OCI-LY1 (cell line): ENCODE measurements at regions not wholly inside any gene's neighbourhood (a gene's known extent, or its start where the extent isn't known, plus 50 kb on each side); places are given as distances from the start of the nearest gene placed in this dataset.

Experiments used
- H2AFZ ChIP-seq: fragments of 200-600 bp; sonication (generic), shearing (Covaris generic); 2 replicates; pipeline ENCODE4 v1.6.0; 2014; ENCODE audit warnings: antibody characterized with exemption, mild to moderate bottlenecking, low read length
- H3F3A ChIP-seq: fragments of 200-600 bp; sonication (generic), shearing (Covaris generic); 2 replicates; pipeline ENCODE4 v1.6.0; 2014; ENCODE audit warnings: mild to moderate bottlenecking, antibody characterized with exemption, low read length, moderate library complexity; ENCODE audit not compliant: insufficient read depth
- H3K27ac ChIP-seq: fragments of 200-600 bp; sonication (generic); 2 replicates; pipeline ENCODE4 v1.5.1; 2014; ENCODE audit warnings: low read length, mixed run types, mild to moderate bottlenecking, low read depth; ENCODE audit not compliant: poor library complexity, severe bottlenecking
- H3K27me3 ChIP-seq: fragments of 200-600 bp; sonication (generic); 2 replicates; pipeline ENCODE4 v1.6.0; 2014; ENCODE audit warnings: antibody characterized with exemption, mild to moderate bottlenecking, low read length, moderate library complexity; ENCODE audit not compliant: insufficient read depth
- H3K36me3 ChIP-seq: fragments of 200-600 bp; sonication (generic); 2 replicates; pipeline ENCODE4 v1.6.1; 2014; ENCODE audit warnings: mild to moderate bottlenecking, antibody characterized with exemption, low read length, moderate library complexity, mixed read lengths; ENCODE audit not compliant: insufficient read depth
- H3K4me1 ChIP-seq: fragments of 200-600 bp; sonication (generic); 2 replicates; pipeline ENCODE4 v1.5.1; 2014; ENCODE audit warnings: mild to moderate bottlenecking, low read length, moderate library complexity; ENCODE audit not compliant: insufficient read depth, severe bottlenecking
- H3K4me2 ChIP-seq: fragments of 200-600 bp; sonication (generic), shearing (Covaris generic); 2 replicates; pipeline ENCODE4 v1.6.1; 2014; ENCODE audit warnings: low read length
- H3K4me3 ChIP-seq: fragments of 200-600 bp; sonication (generic); 2 replicates; pipeline ENCODE4 v1.5.1; 2014; ENCODE audit warnings: low read length, low read depth, mild to moderate bottlenecking, mixed read lengths; ENCODE audit not compliant: poor library complexity, severe bottlenecking
- H3K79me2 ChIP-seq: fragments of 200-600 bp; shearing (Covaris generic); 2 replicates; pipeline ENCODE4 v1.6.1; 2016; ENCODE audit warnings: mixed run types, low read length, mixed read lengths; ENCODE audit not compliant: insufficient read depth
- H3K9ac ChIP-seq: fragments of 200-600 bp; sonication (generic), shearing (Covaris generic); 2 replicates; pipeline ENCODE4 v1.6.1; 2014; ENCODE audit warnings: mild to moderate bottlenecking, low read length, mixed read lengths
- H3K9me2 ChIP-seq: fragments of 200-600 bp; sonication (generic), shearing (Covaris generic); 2 replicates; pipeline ENCODE4 v1.6.1; 2014; ENCODE audit warnings: low read depth, mild to moderate bottlenecking, low read length, mixed read lengths
- H3K9me3 ChIP-seq: fragments of 200-600 bp; shearing (Covaris generic); 2 replicates; pipeline ENCODE4 v1.6.1; 2014; ENCODE audit warnings: low read length, mixed read lengths
- H4K20me1 ChIP-seq: fragments of 200-600 bp; sonication (generic), shearing (Covaris generic); 2 replicates; pipeline ENCODE4 v1.6.0; 2016; ENCODE audit warnings: mild to moderate bottlenecking, low read length; ENCODE audit not compliant: insufficient read depth
- CTCF ChIP-seq: fragments of 200-600 bp; sonication (generic), shearing (Covaris generic); IDR thresholded peaks from 2 replicates; pipeline ENCODE4 v1.5.1; 2017; ENCODE audit warnings: mild to moderate bottlenecking, antibody characterized with exemption, low read length, moderate library complexity, mixed read lengths
- EZH2 ChIP-seq: fragments of 200-600 bp; sonication (generic), shearing (Covaris generic); IDR thresholded peaks from 2 replicates; pipeline ENCODE4 v1.8.0; 2017; ENCODE audit warnings: borderline replicate concordance, mixed run types, mild to moderate bottlenecking, antibody characterized with exemption, low read length, moderate library complexity, mixed read lengths

- no peaks in the 10 kb centered on the region for H3K79me2 ChIP-seq
- H2AFZ ChIP-seq, result no peak overlapping the region
- no peaks in the 10 kb centered on the region for H3K36me3 ChIP-seq
- TF ChIP-seq EZH2, result no peak
- TF ChIP-seq CTCF, result no peak
- H3K4me1 ChIP-seq, result no peaks in the 10 kb centered on the region
- no peak overlapping the region for H3K4me2 ChIP-seq
- no peaks in the 10 kb centered on the region for H3K9me2 ChIP-seq
- H3K27me3 ChIP-seq, result no peaks in the 10 kb centered on the region
- H3K9me3 ChIP-seq, result no peaks in the 10 kb centered on the region
- H3K27ac ChIP-seq, result no peak overlapping the region
- H3F3A ChIP-seq, result no peaks in the 10 kb centered on the region
- no peak overlapping the region for H3K9ac ChIP-seq
- H3K4me3 ChIP-seq, result no peak overlapping the region
- H4K20me1 ChIP-seq, result no peaks in the 10 kb centered on the region
Observed at GRCh38 chr12:19760611-19761010, 321.3 kb downstream of the AEBP2 start.

- Histone ChIP-seq H3K36me3 (no peaks in the 10 kb centered on the region), H3K9me2 (no peaks in the 10 kb centered on the region), H3K4me3 (no peak overlapping the region), H3K27me3 (no peaks in the 10 kb centered on the region), H3K4me1 (no peaks in the 10 kb centered on the region), H3K9ac (no peak overlapping the region), H3K79me2 (no peaks in the 10 kb centered on the region), H3K9me3 (no peaks in the 10 kb centered on the region), H3K27ac (no peak overlapping the region), H4K20me1 (no peaks in the 10 kb centered on the region), H2AFZ (no peak overlapping the region), H3F3A (no peaks in the 10 kb centered on the region), H3K4me2 (no peak overlapping the region)
- TF ChIP-seq CTCF (no peak), EZH2 (no peak)
Observed at GRCh38 chr12:19761463-19761862, 322.2 kb downstream of the AEBP2 start.

GRCh38 chr12:19763488-19763887, 324.2 kb downstream of the AEBP2 start:
- Histone ChIP-seq H3K79me2 (no peaks in the 10 kb centered on the region), H3K9me3 (no peaks in the 10 kb centered on the region), H3K9me2 (no peaks in the 10 kb centered on the region), H3K4me2 (no peak overlapping the region), H3K4me1 (no peaks in the 10 kb centered on the region), H4K20me1 (no peaks in the 10 kb centered on the region), H3K4me3 (no peak overlapping the region), H3K9ac (no peak overlapping the region), H2AFZ (no peak overlapping the region), H3K27me3 (no peaks in the 10 kb centered on the region), H3K36me3 (no peaks in the 10 kb centered on the region), H3K27ac (no peak overlapping the region), H3F3A (no peaks in the 10 kb centered on the region)
- TF ChIP-seq CTCF (no peak), EZH2 (no peak)
